K562 (cell line): ENCODE measurements at regions not wholly inside any gene's neighbourhood (a gene's known extent, or its start where the extent isn't known, plus 50 kb on each side); places are given as distances from the start of the nearest gene placed in this dataset.

Experiments
- ATAC-seq: fragments of 200-7000 bp; cut with Tn5 transposase; 3 replicates; pipeline ENCODE4 v1.9.1; 2020; ENCODE audit warnings: moderate library complexity
- BruUV-seq: library from RNA; stranded (reverse); fragments of 400-500 nt; replicated peaks from 2 replicates; lab custom pipeline; 2021; lab: Mats Ljungman, UMichigan
- CTCF ChIA-PET: fragments of 300-600 bp; formaldehyde crosslinking; extraction: SDS; loops from one replicate; lab custom pipeline; 2021; ENCODE audit warnings: low intra/inter-chr PET ratio; lab: Yijun Ruan, JAX
- POLR2A ChIA-PET: fragments of 300-600, 350-650 bp; sonication (Branson Sonifier 250); formaldehyde crosslinking; extraction: SDS; loops from one replicate; lab custom pipeline; 2021; ENCODE audit warnings: antibody characterized with exemption, inconsistent platforms; lab: Yijun Ruan, JAX
- DNase-seq, 4 experiments: peaks; one replicate each; pipeline versions ENCODE4 v3.0.0 to v3.0.0-alpha.2; 2011 to 2018; ENCODE audit warnings: low spot score in 3 of 4, mixed read lengths in 3 of 4; ENCODE audit errors: extremely low read depth in 1 of 4
- FAIRE-seq: peaks from 2 replicates; lab custom pipeline; 2011; peaks lifted over from hg19 to GRCh38; lab: Jason Lieb, UNC
- H2AFZ ChIP-seq: 2 replicates; pipeline ENCODE4 v1.6.0; 2011; ENCODE audit warnings: low read depth, low read length, control low read depth, inconsistent platforms
- H3K27ac ChIP-seq: fragments of 200-600 bp; 3 replicates; pipeline ENCODE4 v1.8.0; 2011; ENCODE audit warnings: low read depth, mild to moderate bottlenecking, control low read depth, inconsistent platforms, low read length, moderate library complexity, mixed read lengths; ENCODE audit errors: extremely low read depth
- H3K27me3 ChIP-seq, 2 experiments: fragments of 300-600 bp in 1 of 2; 2 replicates in 1 of 2; 3 replicates in 1 of 2; pipeline versions ENCODE4 v1.6.0 to v1.8.0; 2011; ENCODE audit warnings: inconsistent platforms in 2 of 2, low read length in 2 of 2, mild to moderate bottlenecking in 1 of 2, mixed read lengths in 1 of 2, moderate library complexity in 1 of 2; ENCODE audit not compliant: control insufficient read depth in 2 of 2, insufficient read depth in 2 of 2
- H3K36me3 ChIP-seq: fragments of 300-600 bp; 3 replicates; pipeline ENCODE4 v1.8.0; 2011; ENCODE audit warnings: mild to moderate bottlenecking, low read length, inconsistent platforms; ENCODE audit not compliant: control insufficient read depth, insufficient read depth
- H3K4me1 ChIP-seq, 2 experiments: fragments of 200-600 bp in 1 of 2; replicated peaks in 1 of 2; 2 replicates in 1 of 2; 3 replicates in 1 of 2; pipeline versions ENCODE4 v1.5.1 to v1.8.0; 2011; ENCODE audit warnings: inconsistent platforms in 2 of 2, low read length in 2 of 2, mild to moderate bottlenecking in 1 of 2, mixed read lengths in 1 of 2, moderate library complexity in 1 of 2; ENCODE audit not compliant: control insufficient read depth in 2 of 2, insufficient read depth in 2 of 2
- H3K4me2 ChIP-seq: 2 replicates; pipeline ENCODE4 v1.6.1; 2011; ENCODE audit warnings: low read length, control low read depth, inconsistent platforms, mixed read lengths; ENCODE audit not compliant: insufficient read depth
- H3K4me3 ChIP-seq: fragments of 200-600 bp; sonication (generic), shearing (Covaris generic); 2 replicates; pipeline ENCODE4 v1.5.1; 2016; ENCODE audit warnings: control low read depth, inconsistent platforms
- H3K79me2 ChIP-seq: fragments of 200-600 bp; 3 replicates; pipeline ENCODE4 v1.8.0; 2011; ENCODE audit warnings: low read length, inconsistent platforms; ENCODE audit not compliant: control insufficient read depth, insufficient read depth
- H3K9ac ChIP-seq, 2 experiments: 2 replicates each; pipeline versions ENCODE4 v1.6.0 to v1.6.1; 2011; ENCODE audit warnings: low read depth in 2 of 2, low read length in 2 of 2, control low read depth in 1 of 2, inconsistent platforms in 1 of 2, mild to moderate bottlenecking in 1 of 2, mixed read lengths in 1 of 2; ENCODE audit not compliant: insufficient read depth in 1 of 2
- H3K9me1 ChIP-seq: one replicate; pipeline ENCODE4 v1.6.0; 2011; ENCODE audit warnings: inconsistent platforms, mild to moderate bottlenecking, low read length, moderate library complexity; ENCODE audit not compliant: control insufficient read depth, insufficient read depth
- H3K9me3 ChIP-seq: replicated peaks from 2 replicates; pipeline ENCODE4 v1.5.1; 2011; ENCODE audit warnings: low read depth, low read length, inconsistent platforms; ENCODE audit not compliant: control insufficient read depth, insufficient read depth
- H4K20me1 ChIP-seq: replicated peaks from 2 replicates; pipeline ENCODE4 v1.6.1; 2011; ENCODE audit warnings: low read length, inconsistent platforms, mixed read lengths; ENCODE audit not compliant: control insufficient read depth, insufficient read depth
- HDAC6 ChIP-seq: IDR thresholded peaks from 2 replicates; pipeline ENCODE4 v1.6.1; 2012; ENCODE audit warnings: low read depth, mild to moderate bottlenecking, control low read depth, inconsistent platforms, low read length, moderate library complexity
- ZNF134 ChIP-seq: fragments of 250-450 bp; sonication (Bioruptor Pico); conservative IDR thresholded peaks from 2 replicates; pipeline ENCODE4 v1.4.0; 2020
- ZNF785 ChIP-seq: fragments of 250-450 bp; sonication (Bioruptor Pico); IDR thresholded peaks from 2 replicates; pipeline ENCODE4 v1.4.0; 2020; ENCODE audit warnings: mild to moderate bottlenecking
- WGBS: fragments of 100-300 bp; shearing (Covaris generic); methylation state at CpG from one replicate; pipeline ENCODE4 v1.1.6; 2016; ENCODE audit warnings: low coverage, mixed read lengths; ENCODE audit not compliant: insufficient coverage; ENCODE audit errors: missing lambda C conversion rate; 5-methylcytosine and 5-hydroxymethylcytosine counted together
- in situ Hi-C: fragments of 300-500 bp; cut with MboI; formaldehyde crosslinking; loops from 4 replicates; pipeline ENCODE4 v1.15.0; 2018; ENCODE audit warnings: inconsistent platforms, mixed read lengths
- intact Hi-C: fragments of 100-400 bp; cut with micrococcal nuclease; formaldehyde crosslinking; loops from 2 replicates; pipeline ENCODE4 v1.14.2; 2022
- TF ChIP-seq, protein P1 (sequence below): fragments of 450-650 bp; formaldehyde crosslinking; IDR thresholded peaks from 2 replicates; pipeline ENCODE4 v1.4.0; 2020; ENCODE audit warnings: mild to moderate bottlenecking, moderate library complexity

DNA sequence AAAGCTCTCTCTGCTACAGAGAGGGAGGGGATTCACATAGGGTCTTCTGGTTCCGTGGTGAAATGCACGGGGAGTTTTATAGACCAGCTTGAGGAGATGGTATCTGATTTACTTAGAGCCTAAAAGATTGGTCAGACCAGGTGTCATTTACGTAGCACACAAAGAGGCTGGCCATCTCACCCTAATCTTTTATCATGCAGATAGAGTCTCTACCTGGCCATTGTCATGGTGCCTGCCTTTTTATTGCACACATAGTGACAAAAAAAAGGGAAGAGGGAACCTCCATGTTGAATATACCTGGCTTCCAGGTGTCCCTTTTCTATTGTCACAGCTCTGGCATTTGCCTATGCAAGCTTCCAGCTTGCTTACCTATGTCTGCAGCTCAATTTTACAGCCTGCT lies 1456.1 kb downstream of the GATA3 start:
- Histone ChIP-seq H2AFZ (no peak overlapping the region), H3K4me3 (no peak overlapping the region), H4K20me1 (no peaks in the 10 kb centered on the region), H3K27me3 (no peaks in the 10 kb centered on the region), H3K4me1 (no peaks in the 10 kb centered on the region), H3K9ac (no peak overlapping the region), H3K9me3 (no peaks in the 10 kb centered on the region), H3K9me1 (no peaks in the 10 kb centered on the region), H3K27ac (no peak overlapping the region), H3K4me2 (no peak overlapping the region), H3K36me3 (no peaks in the 10 kb centered on the region), H3K79me2 (no peaks in the 10 kb centered on the region)
- WGBS = 0% methylated on average over 3 of the region's 3 CpGs
- ChIA-PET POLR2A (interaction anchor here (0.6 kb wide), 1 partner anchor 171 kb away, joined by 3 read pairs; no protein-coding TSS in a partner anchor), CTCF (no interaction called here)
- ATAC-seq (no peak), DNase-seq (no peak), FAIRE-seq (no peak)
- no TSS peak for BruUV-seq
- TF ChIP-seq ZNF785 = no peak
- intact Hi-C loops (no loop called here), in situ Hi-C loops (no loop called here)

DNA sequence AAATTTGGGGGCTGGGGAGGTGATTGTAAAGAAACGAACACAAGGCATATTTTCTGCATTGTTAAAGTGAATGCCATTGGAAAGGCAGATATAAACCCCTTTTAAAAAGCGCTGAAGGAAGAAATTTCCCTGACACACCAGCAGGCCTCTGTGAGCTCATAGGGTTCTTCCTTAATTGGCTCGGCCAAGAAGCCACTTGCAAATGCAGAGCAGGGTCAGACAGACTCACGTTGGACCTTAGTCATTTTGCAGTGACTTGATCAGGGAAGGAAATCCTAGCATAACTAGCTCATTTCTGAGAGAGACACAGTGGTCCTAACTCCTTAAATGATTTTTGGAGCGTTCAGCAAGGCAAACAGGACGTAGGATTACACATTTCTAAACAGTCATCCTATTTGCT lies 1461.4 kb downstream of the GATA3 start:
- H3K9me3 ChIP-seq = no peaks in the 10 kb centered on the region; the same call in 1 of the 2 replicates
- no peaks in the 10 kb centered on the region for H4K20me1 ChIP-seq
- no peak overlapping the region for H3K9ac ChIP-seq
- H3K4me2 ChIP-seq = no peak overlapping the region
- no peak overlapping the region for H3K4me3 ChIP-seq
- H3K27ac ChIP-seq = no peak overlapping the region
- no peak overlapping the region for H2AFZ ChIP-seq
- POLR2A ChIA-PET = no interaction called here
- in situ Hi-C loops (no loop called here), intact Hi-C loops (no loop called here)
- WGBS = 2% methylated on average over 6 of the region's 6 CpGs
- no peak for FAIRE-seq
- CTCF ChIA-PET = no interaction called here
- H3K79me2 ChIP-seq = no peaks in the 10 kb centered on the region
- no peaks in the 10 kb centered on the region for H3K4me1 ChIP-seq
- no TSS peak for BruUV-seq
- no peaks in the 10 kb centered on the region for H3K9me1 ChIP-seq
- ATAC-seq = no peak
- DNase-seq = no peak
- no peaks in the 10 kb centered on the region for H3K36me3 ChIP-seq
- H3K27me3 ChIP-seq = no peaks in the 10 kb centered on the region
- TF ChIP-seq HDAC6 (no peak), ZNF134 (CRISPR knock-in tag) (no peak)
- TF ChIP-seq, protein P1, sequence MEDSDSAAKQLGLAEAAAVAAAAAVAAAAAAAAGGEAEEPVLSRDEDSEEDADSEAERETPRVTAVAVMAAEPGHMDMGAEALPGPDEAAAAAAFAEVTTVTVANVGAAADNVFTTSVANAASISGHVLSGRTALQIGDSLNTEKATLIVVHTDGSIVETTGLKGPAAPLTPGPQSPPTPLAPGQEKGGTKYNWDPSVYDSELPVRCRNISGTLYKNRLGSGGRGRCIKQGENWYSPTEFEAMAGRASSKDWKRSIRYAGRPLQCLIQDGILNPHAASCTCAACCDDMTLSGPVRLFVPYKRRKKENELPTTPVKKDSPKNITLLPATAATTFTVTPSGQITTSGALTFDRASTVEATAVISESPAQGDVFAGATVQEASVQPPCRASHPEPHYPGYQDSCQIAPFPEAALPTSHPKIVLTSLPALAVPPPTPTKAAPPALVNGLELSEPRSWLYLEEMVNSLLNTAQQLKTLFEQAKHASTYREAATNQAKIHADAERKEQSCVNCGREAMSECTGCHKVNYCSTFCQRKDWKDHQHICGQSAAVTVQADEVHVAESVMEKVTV (CRISPR knock-in tag) = no peak
